AML-193 (cell line): ENCODE measurements at regions not wholly inside any gene's neighbourhood (a gene's known extent, or its start where the extent isn't known, plus 50 kb on each side); places are given as distances from the start of the nearest gene placed in this dataset.
A peak's percentile ranks its signal among the peaks of the same experiment; 100 is the strongest.

Experiments
- DNase-seq, 2 experiments: peaks; one replicate each; lab custom pipeline; 2025; lab: John Stamatoyannopoulos, UW

- DNase-seq, result no peak
These were observed 95.8 kb upstream of the ABCA1 start for GRCh38 chr9:105023788-105024187.

GRCh38 chr9:105024529-105024928 lies 96.6 kb upstream of the ABCA1 start:
- no peak for DNase-seq

- DNase-seq, result peak; percentile 15 to 19
These were observed 98.5 kb upstream of the ABCA1 start for GRCh38 chr9:105026451-105026850.

GRCh38 chr9:105027084-105027483 lies 99.1 kb upstream of the ABCA1 start:
- DNase-seq, result no peak

- no peak for DNase-seq
These were observed 102.3 kb upstream of the ABCA1 start for GRCh38 chr9:105030285-105030684.

GRCh38 chr9:105037139-105037538 lies 109.2 kb upstream of the ABCA1 start:
- no peak for DNase-seq

GRCh38 chr9:105038051-105038450 lies 110.1 kb upstream of the ABCA1 start:
- no peak for DNase-seq

- no peak for DNase-seq
These were observed 111.3 kb upstream of the ABCA1 start for GRCh38 chr9:105039175-105039799.

- peak in 1 of 2 experiments; percentile 11 for DNase-seq
These were observed 115.5 kb upstream of the ABCA1 start for GRCh38 chr9:105043370-105043936.

- no peak for DNase-seq
These were observed 116.6 kb upstream of the ABCA1 start for GRCh38 chr9:105044518-105044917.

- DNase-seq, result no peak
These were observed 119.2 kb upstream of the ABCA1 start for GRCh38 chr9:105046907-105047741.

- no peak for DNase-seq
These were observed 119.7 kb upstream of the ABCA1 start for GRCh38 chr9:105047742-105048041.

GRCh38 chr9:105048331-105048730 lies 120.4 kb upstream of the ABCA1 start:
- peak; percentile 13 to 27 for DNase-seq

GRCh38 chr9:105050296-105050695 lies 122.3 kb upstream of the ABCA1 start:
- no peak for DNase-seq

- DNase-seq, result no peak
These were observed 123.9 kb upstream of the ABCA1 start for GRCh38 chr9:105051897-105052296.

GRCh38 chr9:105052346-105052745 lies 124.4 kb upstream of the ABCA1 start:
- no peak for DNase-seq

GRCh38 chr9:105053209-105053652 lies 125.3 kb upstream of the ABCA1 start:
- peak; percentile 61 to 66 for DNase-seq

- no peak for DNase-seq
These were observed 126.5 kb upstream of the ABCA1 start for GRCh38 chr9:105054491-105054890.

- no peak for DNase-seq
These were observed 128.0 kb upstream of the ABCA1 start for GRCh38 chr9:105055917-105056316.

- no peak for DNase-seq
These were observed 129.6 kb upstream of the ABCA1 start for GRCh38 chr9:105057551-105057950.

GRCh38 chr9:105059252-105059651 lies 131.3 kb upstream of the ABCA1 start:
- no peak for DNase-seq

GRCh38 chr9:105062222-105062855 lies 134.4 kb upstream of the ABCA1 start:
- DNase-seq, result no peak
